ENCODE measurements at regions not wholly inside any gene's neighbourhood (a gene's known extent, or its start where the extent isn't known, plus 50 kb on each side); places are given as distances from the start of the nearest gene placed in this dataset.

GRCh38 chr2:215583881-215584280 lies 148.0 kb upstream of the FN1 start:
- Mint-ChIP-seq H3K36me3 (no peaks in the 10 kb centered on the region), H3K9me3 (no peaks in the 10 kb centered on the region), H3K27ac (no peak overlapping the region), H3K27me3 (ENCODE audit: low read depth) (no peaks in the 10 kb centered on the region), H3K4me1 (no peaks in the 10 kb centered on the region), H3K4me3 (no peak overlapping the region)
- POLR2A ChIA-PET: no interaction called here
- DNase-seq (ENCODE audit: low spot score) (no peak), ATAC-seq (no peak)
- TF ChIP-seq CDX4 (CRISPR knock-in tag; IDR thresholded peaks at IDR 0.05; ENCODE audit: borderline replicate concordance) (no peak), MAX (CRISPR knock-in tag; IDR thresholded peaks at IDR 0.05) (no peak), GRHL2 (CRISPR knock-in tag; IDR thresholded peaks at IDR 0.05; ENCODE audit: insufficient replicate concordance, severe bottlenecking) (no peak), ZNF532 (CRISPR knock-in tag; IDR thresholded peaks at IDR 0.05; ENCODE audit: borderline replicate concordance) (no peak), ATF6 (CRISPR knock-in tag; IDR thresholded peaks at IDR 0.05) (no peak), ZNF425 (CRISPR knock-in tag; conservative IDR thresholded peaks at IDR 0.05) (no peak), CREB1 (CRISPR knock-in tag; IDR thresholded peaks at IDR 0.05) (no peak)
- CTCF ChIA-PET: no interaction called here

GRCh38 chr2:215579809-215580208 lies 143.9 kb upstream of the FN1 start:
- ATAC-seq (no peak), DNase-seq (ENCODE audit: low spot score) (no peak)
- H3K27ac Mint-ChIP-seq: no peak overlapping the region
- POLR2A ChIA-PET: no interaction called here
- H3K27me3 Mint-ChIP-seq (ENCODE audit: low read depth): no peaks in the 10 kb centered on the region
- no peaks in the 10 kb centered on the region; the same call in 1 of the 2 replicates for H3K4me1 Mint-ChIP-seq
- CTCF ChIA-PET: no interaction called here
- no peaks in the 10 kb centered on the region for H3K9me3 Mint-ChIP-seq
- no peak overlapping the region for H3K4me3 Mint-ChIP-seq
- TF ChIP-seq PREB (CRISPR knock-in tag; IDR thresholded peaks at IDR 0.05; ENCODE audit: borderline replicate concordance) (no peak), E2F5 (CRISPR knock-in tag; IDR thresholded peaks at IDR 0.05) (no peak), ZNF425 (CRISPR knock-in tag; conservative IDR thresholded peaks at IDR 0.05) (no peak), NR3C1 (CRISPR knock-in tag; conservative IDR thresholded peaks at IDR 0.05; ENCODE audit: low read depth) (no peak), ZNF138 (CRISPR knock-in tag; conservative IDR thresholded peaks at IDR 0.05) (no peak), GABPB1 (CRISPR knock-in tag; IDR thresholded peaks at IDR 0.05) (no peak)
- no peaks in the 10 kb centered on the region for H3K36me3 Mint-ChIP-seq
